ENCODE measurements at regions not wholly inside any gene's neighbourhood (a gene's known extent, or its start where the extent isn't known, plus 50 kb on each side); places are given as distances from the start of the nearest gene placed in this dataset.
"Not testable (repeated sequence)": the region's sequence is repeated elsewhere in the genome, so short reads cannot be mapped to it uniquely, and the experiment has no call there.

- not testable (repeated sequence) for TF ChIP-seq CTCF (IDR thresholded peaks at IDR 0.05); EZH2 (IDR thresholded peaks at IDR 0.05; ENCODE audit: borderline replicate concordance, insufficient read depth, low read depth, low read length, poor library complexity, severe bottlenecking)
These were observed 1020.1 kb upstream of the MANEA start for GRCh38 chr6:94557207-94557606.

Measured in B cell (primary cell).